ENCODE measurements at regions not wholly inside any gene's neighbourhood (a gene's known extent, or its start where the extent isn't known, plus 50 kb on each side); places are given as distances from the start of the nearest gene placed in this dataset.

- DNase-seq = no peak
These were observed 357.6 kb upstream of the ID4 start for GRCh38 chr6:19479551-19479950.

GRCh38 chr6:19492636-19493405, 344.3 kb upstream of the ID4 start:
- no peak for DNase-seq

GRCh38 chr6:19501737-19502245, 335.4 kb upstream of the ID4 start:
- no peak for DNase-seq

GRCh38 chr6:19502301-19502700, 334.9 kb upstream of the ID4 start:
- no peak for DNase-seq

GRCh38 chr6:19515939-19516338, 321.2 kb upstream of the ID4 start:
- no peak for DNase-seq

- DNase-seq = no peak
These were observed 317.2 kb upstream of the ID4 start for GRCh38 chr6:19519941-19520340.

- no peak for DNase-seq
These were observed 312.6 kb upstream of the ID4 start for GRCh38 chr6:19524366-19525186.

- DNase-seq = no peak
These were observed 311.5 kb upstream of the ID4 start for GRCh38 chr6:19525673-19526072.

- no peak for DNase-seq
These were observed 307.0 kb upstream of the ID4 start for GRCh38 chr6:19530188-19530587.

- no peak for DNase-seq
These were observed 301.8 kb upstream of the ID4 start for GRCh38 chr6:19535351-19535750.

- no peak for DNase-seq
These were observed 300.3 kb upstream of the ID4 start for GRCh38 chr6:19536838-19537237.

- no peak for DNase-seq
These were observed 299.1 kb upstream of the ID4 start for GRCh38 chr6:19538096-19538495.

GRCh38 chr6:19547507-19547906, 289.7 kb upstream of the ID4 start:
- no peak for DNase-seq

- DNase-seq = no peak
These were observed 288.1 kb upstream of the ID4 start for GRCh38 chr6:19549109-19549508.

GRCh38 chr6:19550380-19550779, 286.8 kb upstream of the ID4 start:
- DNase-seq = no peak

- no peak for DNase-seq
These were observed 285.6 kb upstream of the ID4 start for GRCh38 chr6:19551611-19552010.

GRCh38 chr6:19552076-19552475, 285.1 kb upstream of the ID4 start:
- no peak for DNase-seq

- DNase-seq = no peak
These were observed 284.6 kb upstream of the ID4 start for GRCh38 chr6:19552588-19552987.

- no peak for DNase-seq
These were observed 282.6 kb upstream of the ID4 start for GRCh38 chr6:19554356-19555225.

GRCh38 chr6:19557191-19557590, 280.0 kb upstream of the ID4 start:
- no peak for DNase-seq

GRCh38 chr6:19558201-19558600, 279.0 kb upstream of the ID4 start:
- DNase-seq = no peak

- DNase-seq = no peak
These were observed 278.2 kb upstream of the ID4 start for GRCh38 chr6:19558934-19559333.

- no peak for DNase-seq
These were observed 274.7 kb upstream of the ID4 start for GRCh38 chr6:19562468-19562867.
